ENCODE measurements at regions not wholly inside any gene's neighbourhood (a gene's known extent, or its start where the extent isn't known, plus 50 kb on each side); places are given as distances from the start of the nearest gene placed in this dataset.

- TF ChIP-seq POLR2A (IDR thresholded peaks at IDR 0.05; ENCODE audit: low read length) (no peak), GATA1 (IDR thresholded peaks at IDR 0.05; ENCODE audit: low read depth, low read length) (no peak)
Measured at GRCh38 chr20:11281240-11281639, 607.4 kb upstream of the JAG1 start.
